ENCODE measurements at regions not wholly inside any gene's neighbourhood (a gene's known extent, or its start where the extent isn't known, plus 50 kb on each side); places are given as distances from the start of the nearest gene placed in this dataset.

- TF ChIP-seq, protein P1, sequence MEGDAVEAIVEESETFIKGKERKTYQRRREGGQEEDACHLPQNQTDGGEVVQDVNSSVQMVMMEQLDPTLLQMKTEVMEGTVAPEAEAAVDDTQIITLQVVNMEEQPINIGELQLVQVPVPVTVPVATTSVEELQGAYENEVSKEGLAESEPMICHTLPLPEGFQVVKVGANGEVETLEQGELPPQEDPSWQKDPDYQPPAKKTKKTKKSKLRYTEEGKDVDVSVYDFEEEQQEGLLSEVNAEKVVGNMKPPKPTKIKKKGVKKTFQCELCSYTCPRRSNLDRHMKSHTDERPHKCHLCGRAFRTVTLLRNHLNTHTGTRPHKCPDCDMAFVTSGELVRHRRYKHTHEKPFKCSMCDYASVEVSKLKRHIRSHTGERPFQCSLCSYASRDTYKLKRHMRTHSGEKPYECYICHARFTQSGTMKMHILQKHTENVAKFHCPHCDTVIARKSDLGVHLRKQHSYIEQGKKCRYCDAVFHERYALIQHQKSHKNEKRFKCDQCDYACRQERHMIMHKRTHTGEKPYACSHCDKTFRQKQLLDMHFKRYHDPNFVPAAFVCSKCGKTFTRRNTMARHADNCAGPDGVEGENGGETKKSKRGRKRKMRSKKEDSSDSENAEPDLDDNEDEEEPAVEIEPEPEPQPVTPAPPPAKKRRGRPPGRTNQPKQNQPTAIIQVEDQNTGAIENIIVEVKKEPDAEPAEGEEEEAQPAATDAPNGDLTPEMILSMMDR (IDR thresholded peaks at IDR 0.05): no peak
- TF ChIP-seq POLR2A (IDR thresholded peaks at IDR 0.05) (no peak), POLR2AphosphoS5 (IDR thresholded peaks at IDR 0.05; ENCODE audit: insufficient read depth in 1 of 2, low read depth in 1 of 2) (no peak)
- intact Hi-C loops (cut with DNase I): no loop called here
- H3K36me3 ChIP-seq: no peaks in the 10 kb centered on the region
- no peak overlapping the region for H3K4me3 ChIP-seq
- H3K9me3 ChIP-seq: no peaks in the 10 kb centered on the region
- no peak overlapping the region for H3K27ac ChIP-seq
- no peaks in the 10 kb centered on the region for H3K4me1 ChIP-seq
- H3K27me3 ChIP-seq: no peaks in the 10 kb centered on the region
- DNase-seq (ENCODE audit: extremely low spot score in 2 of 2): no peak
These were observed 71.1 kb upstream of the BLCAP start for GRCh38 chr20:37598575-37599342.

DNA sequence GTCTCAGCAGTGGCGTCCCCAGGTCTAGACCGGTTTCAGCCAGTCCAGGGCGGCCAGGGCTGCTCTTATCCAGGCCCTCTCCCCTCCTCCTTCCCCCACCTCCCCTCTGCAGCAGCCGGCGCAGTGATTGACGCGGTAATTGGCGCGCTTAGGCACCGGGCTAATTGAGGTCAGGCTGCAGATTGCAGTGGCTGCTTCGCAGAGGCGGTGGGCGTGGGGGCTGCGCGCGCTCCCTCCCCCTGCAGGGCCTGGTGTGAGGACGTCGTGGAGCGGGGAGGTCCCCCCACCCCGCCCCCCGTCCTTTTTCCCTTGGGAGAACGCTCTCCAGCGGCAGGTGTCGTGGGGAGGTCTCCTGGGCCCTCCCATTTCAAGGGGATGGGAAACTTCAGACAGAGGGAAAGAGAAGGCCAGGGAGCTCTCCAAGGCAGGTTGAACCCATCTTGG lies 70.4 kb upstream of the BLCAP start:
- H3K27me3 ChIP-seq: no peaks in the 10 kb centered on the region

DNA sequence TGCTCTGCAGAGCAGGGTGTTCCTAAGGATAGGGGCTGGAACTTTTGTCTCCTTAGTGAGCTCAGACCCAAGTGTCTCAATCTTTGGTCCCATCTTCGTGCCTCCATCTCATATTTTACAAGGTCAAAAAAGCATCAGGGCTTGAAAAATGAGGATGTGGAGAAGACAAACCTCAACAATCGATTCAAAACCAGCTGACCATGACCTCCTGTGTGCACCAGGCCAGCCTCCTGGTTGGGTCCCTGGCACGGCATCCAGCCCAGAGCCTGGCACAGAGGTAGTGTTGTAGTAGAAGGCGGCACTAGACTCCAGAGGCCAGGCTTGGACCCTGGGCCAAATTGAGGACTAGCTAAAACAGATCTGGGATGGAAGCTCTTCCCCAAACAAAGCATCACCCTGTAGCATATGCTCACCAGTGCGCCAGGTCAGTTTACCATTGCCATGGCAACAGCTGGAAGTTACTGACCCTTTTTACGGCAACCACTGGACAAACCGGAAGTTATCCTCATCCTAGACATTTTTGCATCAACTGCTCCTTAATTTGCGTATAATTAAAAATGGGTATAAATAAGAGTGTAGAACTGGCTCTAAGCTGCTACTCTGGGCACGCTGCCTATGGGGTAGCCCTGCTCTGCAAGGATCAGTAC lies 69.3 kb upstream of the BLCAP start:
- intact Hi-C loops (cut with DNase I): no loop called here
- Histone ChIP-seq H3K4me1 (no peaks in the 10 kb centered on the region), H3K27me3 (no peaks in the 10 kb centered on the region), H3K9me3 (no peaks in the 10 kb centered on the region), H3K27ac (no peak overlapping the region), H3K36me3 (no peaks in the 10 kb centered on the region), H3K4me3 (no peak overlapping the region)
- TF ChIP-seq, protein P1 (IDR thresholded peaks at IDR 0.05): no peak
- TF ChIP-seq POLR2AphosphoS5 (IDR thresholded peaks at IDR 0.05; ENCODE audit: insufficient read depth in 1 of 2, low read depth in 1 of 2) (no peak), POLR2A (IDR thresholded peaks at IDR 0.05) (no peak)
- no peak for DNase-seq (ENCODE audit: extremely low spot score in 2 of 2)

More for the DNA sequence above, 70.4 kb upstream of the BLCAP start:
- Histone ChIP-seq H3K9me3 (no peaks in the 10 kb centered on the region), H3K4me1 (no peaks in the 10 kb centered on the region), H3K4me3 (no peak overlapping the region), H3K36me3 (no peaks in the 10 kb centered on the region), H3K27ac (no peak overlapping the region)
- no peak for TF ChIP-seq POLR2A (IDR thresholded peaks at IDR 0.05)
- no peak for TF ChIP-seq POLR2AphosphoS5 (IDR thresholded peaks at IDR 0.05; ENCODE audit: insufficient read depth in 1 of 2, low read depth in 1 of 2)
- TF ChIP-seq, protein P1 (IDR thresholded peaks at IDR 0.05): no peak
- DNase-seq (ENCODE audit: extremely low spot score in 2 of 2): no peak
- intact Hi-C loops (cut with DNase I): no loop called here

DNA sequence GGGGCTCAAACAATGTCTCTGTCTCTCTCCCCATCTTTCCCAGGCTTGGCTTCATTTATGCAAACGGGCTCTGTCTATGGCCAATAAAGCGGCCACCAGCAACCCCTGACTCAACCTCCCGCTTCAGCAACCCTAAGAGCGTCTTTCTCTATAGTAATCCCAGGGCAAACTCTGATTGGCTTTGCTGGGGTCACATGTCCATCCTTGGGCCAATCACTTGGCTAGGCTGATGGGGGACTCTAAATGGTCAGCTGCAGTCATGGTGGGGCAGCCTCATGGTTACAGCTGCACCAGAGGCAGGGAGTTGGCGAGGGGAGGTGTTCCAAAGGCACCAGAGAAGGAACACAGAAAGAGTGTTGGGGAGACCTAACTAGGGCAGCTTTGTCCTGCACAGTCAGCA lies 68.5 kb upstream of the BLCAP start:
- Histone ChIP-seq H3K27me3 (no peaks in the 10 kb centered on the region), H3K4me1 (no peaks in the 10 kb centered on the region), H3K36me3 (no peaks in the 10 kb centered on the region), H3K27ac (no peak overlapping the region), H3K9me3 (no peaks in the 10 kb centered on the region), H3K4me3 (no peak overlapping the region)
- DNase-seq (ENCODE audit: extremely low spot score in 2 of 2): no peak
- TF ChIP-seq, protein P1 (IDR thresholded peaks at IDR 0.05): no peak
- TF ChIP-seq POLR2AphosphoS5 (IDR thresholded peaks at IDR 0.05; ENCODE audit: insufficient read depth in 1 of 2, low read depth in 1 of 2): no peak
- TF ChIP-seq POLR2A (IDR thresholded peaks at IDR 0.05): no peak
- intact Hi-C loops (cut with DNase I): no loop called here

DNA sequence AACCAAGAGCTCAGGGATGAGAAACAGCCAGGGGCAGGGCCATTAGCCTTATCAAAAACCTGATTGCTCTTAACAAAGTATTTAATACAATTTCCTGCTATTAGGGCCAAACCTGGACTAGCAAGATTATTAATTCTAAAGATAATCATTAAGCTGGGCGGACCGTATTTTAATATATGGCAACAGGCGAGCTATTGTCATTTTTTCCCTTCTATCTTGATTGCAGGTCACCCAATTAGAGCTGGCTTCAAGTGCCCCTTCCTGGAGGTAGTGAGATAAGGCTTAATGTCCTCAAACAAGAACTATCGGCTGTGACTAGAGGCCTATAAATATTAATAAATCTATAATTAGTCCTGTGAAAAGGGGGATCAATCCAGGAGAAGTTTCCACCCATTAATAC lies 66.0 kb upstream of the BLCAP start:
- Histone ChIP-seq H3K9me3 (no peaks in the 10 kb centered on the region), H3K4me1 (no peaks in the 10 kb centered on the region), H3K27ac (no peak overlapping the region), H3K4me3 (no peak overlapping the region), H3K27me3 (no peaks in the 10 kb centered on the region), H3K36me3 (no peaks in the 10 kb centered on the region)
- intact Hi-C loops (cut with DNase I): no loop called here
- TF ChIP-seq POLR2A (IDR thresholded peaks at IDR 0.05): no peak
- DNase-seq (ENCODE audit: extremely low spot score in 2 of 2): no peak
